ENCODE measurements at regions not wholly inside any gene's neighbourhood (a gene's known extent, or its start where the extent isn't known, plus 50 kb on each side); places are given as distances from the start of the nearest gene placed in this dataset.
"Not testable (repeated sequence)": the region's sequence is repeated elsewhere in the genome, so short reads cannot be mapped to it uniquely, and the experiment has no call there.

DNA sequence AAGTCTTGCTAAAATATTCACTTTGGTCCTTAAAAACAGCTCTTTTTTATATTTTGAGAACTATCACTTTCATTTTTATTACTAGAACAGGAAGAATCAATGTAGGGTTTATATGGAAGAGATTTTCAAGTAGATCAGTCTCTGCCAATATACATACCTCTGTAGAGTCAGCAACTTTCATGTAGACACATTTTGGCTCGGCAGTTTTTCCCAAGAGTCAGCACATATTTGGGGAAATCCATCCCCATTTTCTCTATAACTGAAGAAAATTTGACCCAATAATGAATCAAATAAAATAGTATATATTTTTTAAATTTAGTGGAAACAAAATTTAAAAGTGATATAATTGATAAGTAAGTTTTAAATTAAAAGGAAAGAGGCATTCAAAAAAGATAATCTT is 329.8 kb upstream of the TFPI start:
- H3K36me3 ChIP-seq (ENCODE audit: control insufficient read depth, insufficient read depth, low read length) = no peaks in the 10 kb centered on the region
- TF ChIP-seq, protein P1, sequence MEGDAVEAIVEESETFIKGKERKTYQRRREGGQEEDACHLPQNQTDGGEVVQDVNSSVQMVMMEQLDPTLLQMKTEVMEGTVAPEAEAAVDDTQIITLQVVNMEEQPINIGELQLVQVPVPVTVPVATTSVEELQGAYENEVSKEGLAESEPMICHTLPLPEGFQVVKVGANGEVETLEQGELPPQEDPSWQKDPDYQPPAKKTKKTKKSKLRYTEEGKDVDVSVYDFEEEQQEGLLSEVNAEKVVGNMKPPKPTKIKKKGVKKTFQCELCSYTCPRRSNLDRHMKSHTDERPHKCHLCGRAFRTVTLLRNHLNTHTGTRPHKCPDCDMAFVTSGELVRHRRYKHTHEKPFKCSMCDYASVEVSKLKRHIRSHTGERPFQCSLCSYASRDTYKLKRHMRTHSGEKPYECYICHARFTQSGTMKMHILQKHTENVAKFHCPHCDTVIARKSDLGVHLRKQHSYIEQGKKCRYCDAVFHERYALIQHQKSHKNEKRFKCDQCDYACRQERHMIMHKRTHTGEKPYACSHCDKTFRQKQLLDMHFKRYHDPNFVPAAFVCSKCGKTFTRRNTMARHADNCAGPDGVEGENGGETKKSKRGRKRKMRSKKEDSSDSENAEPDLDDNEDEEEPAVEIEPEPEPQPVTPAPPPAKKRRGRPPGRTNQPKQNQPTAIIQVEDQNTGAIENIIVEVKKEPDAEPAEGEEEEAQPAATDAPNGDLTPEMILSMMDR (IDR thresholded peaks at IDR 0.05; ENCODE audit: insufficient read depth, low read length, poor library complexity, severe bottlenecking) = no peak
- H3K27me3 ChIP-seq (replicated peaks; ENCODE audit: control insufficient read depth, insufficient read depth, low read length) = no peaks in the 10 kb centered on the region
- DNase-seq (ENCODE audit: extremely low read depth, insufficient read length) = no peak
- no peak overlapping the region for H3K4me3 ChIP-seq (replicated peaks; ENCODE audit: low read depth, low read length)

DNA sequence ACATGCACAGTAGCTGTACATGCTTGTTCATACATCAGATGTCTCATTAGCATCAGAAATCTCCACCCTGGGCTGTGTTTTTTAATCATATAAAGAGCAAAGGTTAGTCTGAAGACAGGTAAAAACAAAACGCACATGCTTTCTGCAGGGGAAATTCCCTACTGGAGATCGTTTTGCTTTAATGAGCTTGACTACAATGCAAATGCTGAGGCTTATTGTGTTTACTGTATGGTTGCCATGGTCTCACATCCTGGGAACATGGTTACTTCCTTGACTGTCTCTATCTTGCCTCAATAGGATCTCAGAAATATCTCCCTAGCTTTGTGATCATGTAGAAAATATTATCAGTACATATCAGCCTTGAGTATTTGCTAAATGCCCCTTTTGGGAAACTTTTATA is 336.5 kb upstream of the TFPI start:
- H3K27me3 ChIP-seq (replicated peaks; ENCODE audit: control insufficient read depth, insufficient read depth, low read length) = no peaks in the 10 kb centered on the region
- H3K36me3 ChIP-seq (ENCODE audit: control insufficient read depth, insufficient read depth, low read length) = no peaks in the 10 kb centered on the region
- DNase-seq (ENCODE audit: extremely low read depth, insufficient read length) = no peak
- TF ChIP-seq, protein P1 (IDR thresholded peaks at IDR 0.05; ENCODE audit: insufficient read depth, low read length, poor library complexity, severe bottlenecking) = no peak
- no peak overlapping the region for H3K4me3 ChIP-seq (replicated peaks; ENCODE audit: low read depth, low read length)

DNA sequence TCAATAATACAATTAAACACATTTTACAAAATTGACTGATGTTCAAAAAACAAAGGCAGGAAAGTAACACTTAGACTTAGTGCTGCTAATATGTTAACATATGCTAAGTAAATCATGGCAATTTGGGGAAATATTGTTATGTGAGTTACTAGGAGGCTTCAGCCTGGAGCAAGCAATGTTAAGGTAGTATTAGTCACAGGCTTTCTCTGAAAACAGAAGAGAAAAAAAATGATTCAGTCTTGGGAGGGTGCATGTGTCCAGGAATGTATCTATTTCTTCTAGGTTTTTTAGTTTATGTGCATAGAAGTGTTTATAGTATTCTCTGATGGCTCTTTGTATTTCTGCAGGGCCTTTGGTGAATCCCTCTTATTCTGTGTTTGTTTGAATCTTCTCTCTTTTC is 345.8 kb upstream of the TFPI start:
- TF ChIP-seq, protein P1 (IDR thresholded peaks at IDR 0.05; ENCODE audit: insufficient read depth, low read length, poor library complexity, severe bottlenecking) = no peak
- DNase-seq (ENCODE audit: extremely low read depth, insufficient read length) = no peak
- Histone ChIP-seq H3K36me3 (ENCODE audit: control insufficient read depth, insufficient read depth, low read length) (no peaks in the 10 kb centered on the region), H3K27me3 (replicated peaks; ENCODE audit: control insufficient read depth, insufficient read depth, low read length) (no peaks in the 10 kb centered on the region), H3K4me3 (replicated peaks; ENCODE audit: low read depth, low read length) (no peak overlapping the region)

DNA sequence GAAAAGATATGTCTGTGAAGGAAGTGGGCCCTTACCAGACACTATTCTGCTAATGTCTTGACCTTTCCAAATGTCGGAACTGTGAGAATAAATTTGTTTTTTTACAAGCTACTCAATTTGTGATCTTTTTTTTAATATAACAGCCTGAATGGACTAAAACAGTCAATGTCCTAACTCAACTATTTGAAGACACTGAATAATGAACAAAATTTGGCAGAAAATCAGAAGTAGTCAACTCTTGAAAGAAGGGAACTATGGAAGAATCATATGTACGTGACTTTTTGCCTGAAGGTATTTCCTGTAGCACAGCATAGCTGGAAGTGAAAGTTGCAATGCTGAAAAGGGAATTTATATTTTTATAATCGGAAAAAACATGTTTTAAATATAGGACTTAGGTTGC is 351.8 kb upstream of the TFPI start:
- Histone ChIP-seq H3K27me3 (replicated peaks; ENCODE audit: control insufficient read depth, insufficient read depth, low read length) (no peaks in the 10 kb centered on the region), H3K4me3 (replicated peaks; ENCODE audit: low read depth, low read length) (no peak overlapping the region), H3K36me3 (ENCODE audit: control insufficient read depth, insufficient read depth, low read length) (no peaks in the 10 kb centered on the region)
- no peak for DNase-seq (ENCODE audit: extremely low read depth, insufficient read length)
- TF ChIP-seq, protein P1 (IDR thresholded peaks at IDR 0.05; ENCODE audit: insufficient read depth, low read length, poor library complexity, severe bottlenecking) = no peak

DNA sequence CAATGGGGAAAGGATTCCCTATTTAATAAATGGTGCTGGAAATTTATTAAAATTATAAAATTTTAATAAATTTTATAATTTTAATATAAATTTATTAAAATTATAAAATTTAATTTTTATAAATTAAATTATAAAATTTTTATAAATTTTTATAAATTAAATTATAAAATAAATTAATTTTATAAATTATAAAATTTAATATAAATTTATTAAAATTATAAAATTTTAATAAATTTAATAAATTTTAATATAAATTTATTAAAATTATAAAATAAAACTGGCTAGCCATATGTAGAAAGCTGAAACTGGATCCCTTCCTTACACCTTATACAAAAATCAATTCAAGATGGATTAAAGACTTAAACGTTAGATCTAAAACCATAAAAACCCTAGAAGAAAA is 356.7 kb upstream of the TFPI start:
- DNase-seq (ENCODE audit: extremely low read depth, insufficient read length); H3K27me3 ChIP-seq (replicated peaks; ENCODE audit: control insufficient read depth, insufficient read depth, low read length); H3K36me3 ChIP-seq (ENCODE audit: control insufficient read depth, insufficient read depth, low read length); H3K4me3 ChIP-seq (replicated peaks; ENCODE audit: low read depth, low read length): not testable (repeated sequence)

- no peaks in the 10 kb centered on the region for H3K36me3 ChIP-seq (ENCODE audit: control insufficient read depth, insufficient read depth, low read length)
- TF ChIP-seq, protein P1 (IDR thresholded peaks at IDR 0.05; ENCODE audit: insufficient read depth, low read length, poor library complexity, severe bottlenecking) = no peak
- H3K4me3 ChIP-seq (replicated peaks; ENCODE audit: low read depth, low read length) = no peak overlapping the region
- no peaks in the 10 kb centered on the region for H3K27me3 ChIP-seq (replicated peaks; ENCODE audit: control insufficient read depth, insufficient read depth, low read length)
- DNase-seq (ENCODE audit: extremely low read depth, insufficient read length) = no peak
Measured at GRCh38 chr2:187912950-187913349, 358.7 kb upstream of the TFPI start.
